HG03066 (cell line): ENCODE measurements at regions not wholly inside any gene's neighbourhood (a gene's known extent, or its start where the extent isn't known, plus 50 kb on each side); places are given as distances from the start of the nearest gene placed in this dataset.

ENCODE experiments used
- ATAC-seq: cut with Tn5 transposase; IDR thresholded peaks from one replicate; pipeline ENCODE4 v1.9.1; 2021; ENCODE audit warnings: low read depth; ENCODE audit not compliant: unreplicated experiment

- ATAC-seq, result no peak
Measured at GRCh38 chr7:125495997-125496396, 566.4 kb upstream of the POT1 start.

DNA sequence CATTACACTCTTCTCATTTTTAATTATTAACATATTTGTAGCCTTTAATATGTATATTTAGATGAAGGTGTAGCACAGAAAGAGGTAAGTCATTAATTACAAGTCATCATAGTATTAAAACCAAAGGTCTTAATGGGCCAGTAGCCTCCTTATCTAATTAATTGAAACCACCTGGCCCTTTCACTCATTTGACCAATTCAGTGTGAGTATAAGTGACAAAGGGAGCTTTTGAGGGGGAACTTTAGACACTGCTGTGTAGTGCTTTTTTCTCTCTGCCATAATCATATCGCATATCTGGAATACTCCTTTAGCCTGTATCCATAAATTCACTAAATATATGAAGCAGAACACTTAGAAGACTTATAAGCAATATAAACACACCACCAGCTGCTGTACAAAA, 562.9 kb upstream of the POT1 start:
- no peak for ATAC-seq

- ATAC-seq, result no peak
Measured at GRCh38 chr7:125491137-125491536, 561.5 kb upstream of the POT1 start.

GRCh38 chr7:125490167-125490566, 560.5 kb upstream of the POT1 start:
- no peak for ATAC-seq

DNA sequence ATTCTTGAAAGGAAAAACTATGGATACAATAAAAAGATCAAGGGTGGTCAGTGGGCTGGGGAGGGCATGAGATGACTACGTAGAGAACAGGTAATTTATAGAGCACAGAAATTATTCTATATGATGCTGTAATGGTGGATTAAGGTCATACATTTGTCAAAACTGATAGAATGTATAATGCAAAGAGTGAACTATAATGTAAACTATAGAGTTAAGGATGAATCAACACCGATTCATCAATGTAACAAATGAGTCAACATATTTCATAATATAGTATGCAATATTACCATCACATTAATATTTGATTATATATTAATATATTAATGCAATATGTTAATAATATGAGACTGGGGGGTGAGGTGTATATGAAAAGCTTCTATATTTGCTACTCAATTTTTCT, 555.6 kb upstream of the POT1 start:
- no peak for ATAC-seq

DNA sequence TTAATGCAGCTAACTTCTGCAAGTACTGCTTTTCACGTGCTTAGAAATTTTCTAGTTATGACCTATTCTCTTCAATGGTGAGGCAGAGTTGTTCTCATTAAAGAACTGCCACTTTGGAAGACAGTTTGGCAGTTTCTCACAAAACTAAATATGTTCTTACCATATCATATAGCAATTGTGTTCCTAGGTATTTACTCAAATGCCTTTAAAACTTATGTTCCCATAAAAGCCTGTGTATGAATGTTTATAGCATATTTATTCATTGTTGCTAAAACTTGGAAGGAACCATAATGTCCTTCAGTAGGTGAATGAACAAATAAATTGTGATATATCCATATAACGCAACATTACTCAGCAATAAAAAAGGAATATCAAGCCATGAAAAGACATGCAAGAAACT, 555.1 kb upstream of the POT1 start:
- ATAC-seq, result no peak

- ATAC-seq, result no peak
Measured at GRCh38 chr7:125481323-125481722, 551.7 kb upstream of the POT1 start.

GRCh38 chr7:125480762-125481161, 551.1 kb upstream of the POT1 start:
- ATAC-seq, result no peak

GRCh38 chr7:125468855-125469174, 539.2 kb upstream of the POT1 start:
- ATAC-seq, result no peak

GRCh38 chr7:125467996-125468854, 538.6 kb upstream of the POT1 start:
- ATAC-seq, result no peak

- ATAC-seq, result no peak
Measured at GRCh38 chr7:125465527-125465926, 535.9 kb upstream of the POT1 start.

- no peak for ATAC-seq
Measured at GRCh38 chr7:125462615-125463014, 533.0 kb upstream of the POT1 start.

DNA sequence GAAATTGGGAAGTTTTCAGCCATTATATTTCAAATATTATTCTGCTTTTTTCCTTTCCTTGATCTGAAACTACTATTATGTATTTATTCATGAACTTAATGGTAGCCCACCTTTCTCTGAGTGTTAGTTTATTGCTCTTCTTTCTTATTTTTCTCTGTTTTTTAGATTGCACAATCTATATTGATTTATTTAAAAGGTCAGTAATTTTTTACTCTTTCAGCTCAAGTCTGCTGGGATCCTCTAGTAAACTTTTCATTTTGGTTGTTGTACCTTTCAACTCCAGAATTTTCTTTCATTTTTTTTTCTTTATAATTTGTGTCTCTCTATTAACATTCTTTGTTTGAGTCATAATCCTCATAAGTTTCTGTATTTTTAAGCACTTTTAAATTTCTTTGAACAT, 529.4 kb upstream of the POT1 start:
- ATAC-seq, result no peak

DNA sequence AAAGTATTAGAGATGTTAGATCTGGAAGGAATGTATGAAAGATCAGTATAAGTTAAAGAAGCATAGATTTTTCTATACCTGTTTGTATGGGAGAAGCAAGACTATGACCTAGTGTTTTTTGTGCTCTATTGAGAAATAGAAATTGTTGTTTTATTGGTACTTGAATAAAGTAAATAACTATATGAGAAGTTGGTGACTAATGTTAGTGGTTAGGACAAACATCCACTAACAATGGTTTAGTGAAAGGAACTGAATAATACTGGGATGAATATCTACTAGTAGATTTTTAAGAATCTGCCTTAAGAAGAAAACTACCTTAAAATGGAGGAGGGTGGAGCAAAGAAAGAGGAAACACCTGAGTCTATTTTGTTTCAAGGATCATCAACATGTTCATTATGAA, 521.1 kb upstream of the POT1 start:
- no peak for ATAC-seq

- ATAC-seq, result no peak
Measured at GRCh38 chr7:125445836-125446235, 516.2 kb upstream of the POT1 start.

GRCh38 chr7:125444864-125445263, 515.2 kb upstream of the POT1 start:
- no peak for ATAC-seq

GRCh38 chr7:125436220-125436619, 506.6 kb upstream of the POT1 start:
- ATAC-seq, result no peak

DNA sequence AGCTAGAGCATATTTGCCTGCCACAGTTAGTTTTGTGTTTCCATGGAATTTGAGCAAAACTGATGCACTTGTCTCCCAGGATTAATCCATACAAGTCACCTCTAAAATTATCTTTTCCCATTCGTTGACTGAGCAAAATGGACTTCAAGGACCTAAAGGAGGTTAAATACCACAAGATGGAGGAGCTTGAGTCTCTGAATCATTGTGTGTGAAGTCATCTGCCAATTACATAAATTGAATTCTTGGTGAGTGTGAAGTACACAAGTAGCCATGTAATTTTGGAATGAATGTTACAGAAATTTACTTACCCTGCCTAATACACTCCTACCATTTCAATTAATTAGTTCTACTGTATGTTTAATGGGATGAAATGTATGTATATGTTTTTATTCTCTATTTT, 501.7 kb upstream of the POT1 start:
- no peak for ATAC-seq

DNA sequence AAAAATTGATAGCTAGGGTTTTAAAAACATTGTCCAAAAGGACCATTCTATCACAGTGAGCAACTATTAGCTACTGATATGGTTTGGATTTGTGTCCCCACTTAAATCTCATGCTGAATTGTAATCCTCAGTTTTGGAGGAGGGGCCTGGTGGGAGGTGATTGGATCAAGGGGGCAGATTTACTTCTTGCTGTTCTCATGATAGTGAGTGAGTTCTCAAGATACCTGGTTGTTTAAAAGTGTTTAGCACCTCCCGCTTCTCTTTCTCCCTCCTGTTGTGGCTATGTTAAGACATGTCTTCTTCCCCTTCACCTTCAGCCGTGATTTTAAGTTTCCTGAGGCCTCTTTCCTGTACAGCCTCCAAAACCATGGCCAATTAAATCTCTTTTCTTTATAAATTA, 500.4 kb upstream of the POT1 start:
- ATAC-seq, result no peak

GRCh38 chr7:125427676-125428075, 498.1 kb upstream of the POT1 start:
- ATAC-seq, result no peak

- no peak for ATAC-seq
Measured at GRCh38 chr7:125425506-125425905, 495.9 kb upstream of the POT1 start.

DNA sequence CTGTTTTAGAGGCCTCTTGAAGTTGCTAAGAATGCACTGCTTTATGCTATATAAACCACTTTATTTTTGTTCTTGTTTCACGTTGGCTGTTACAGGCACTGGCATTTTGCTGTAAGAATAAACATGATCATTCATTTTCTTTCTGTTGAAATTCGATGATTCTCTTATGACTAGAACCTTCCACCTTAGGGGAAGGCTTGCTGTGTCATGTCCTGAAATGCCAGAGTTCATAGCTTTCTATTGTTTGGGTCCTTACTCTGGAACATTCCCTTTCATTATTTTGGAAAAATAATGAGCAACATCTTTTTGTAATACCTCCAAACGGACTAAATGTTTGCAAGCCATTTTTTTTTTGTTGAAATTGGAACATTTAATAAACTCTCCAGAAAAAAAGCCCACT, 495.1 kb upstream of the POT1 start:
- ATAC-seq, result no peak
